DMS114 treated with DMSO at 0.1 percent for 48 hours (cell line): ENCODE measurements at regions not wholly inside any gene's neighbourhood (a gene's known extent, or its start where the extent isn't known, plus 50 kb on each side); places are given as distances from the start of the nearest gene placed in this dataset.

Experiments
- DNase-seq: peaks from one replicate; lab custom pipeline; 2025; ENCODE audit not compliant: unreplicated experiment; lab: John Stamatoyannopoulos, UW

GRCh38 chr10:88164471-88164870, 301.0 kb downstream of the PTEN start:
- DNase-seq: no peak

DNA sequence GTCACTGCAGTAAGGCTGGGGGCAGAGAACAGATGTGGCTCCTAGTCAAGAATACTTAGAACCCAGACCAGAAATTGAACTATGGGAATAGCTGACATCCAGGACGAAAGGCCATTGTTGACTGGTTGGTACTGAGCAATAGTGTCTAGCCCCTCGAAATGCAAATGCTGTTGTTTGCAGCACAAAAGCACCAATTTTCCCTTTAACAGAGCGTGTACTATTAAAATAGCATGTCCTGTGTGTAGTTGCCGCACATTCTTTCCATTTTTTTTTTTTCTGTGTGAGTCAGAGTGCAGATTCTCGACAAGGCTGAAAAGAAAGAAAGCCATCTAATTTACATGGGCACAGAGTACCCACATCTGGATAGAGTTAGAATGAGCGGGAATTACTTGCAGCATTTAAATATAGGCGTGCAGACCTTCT, 302.4 kb downstream of the PTEN start:
- DNase-seq: no peak

GRCh38 chr10:88168171-88169036, 305.0 kb downstream of the PTEN start:
- no peak for DNase-seq

- no peak for DNase-seq
These were observed 305.6 kb downstream of the PTEN start for GRCh38 chr10:88169037-88169319.

DNA sequence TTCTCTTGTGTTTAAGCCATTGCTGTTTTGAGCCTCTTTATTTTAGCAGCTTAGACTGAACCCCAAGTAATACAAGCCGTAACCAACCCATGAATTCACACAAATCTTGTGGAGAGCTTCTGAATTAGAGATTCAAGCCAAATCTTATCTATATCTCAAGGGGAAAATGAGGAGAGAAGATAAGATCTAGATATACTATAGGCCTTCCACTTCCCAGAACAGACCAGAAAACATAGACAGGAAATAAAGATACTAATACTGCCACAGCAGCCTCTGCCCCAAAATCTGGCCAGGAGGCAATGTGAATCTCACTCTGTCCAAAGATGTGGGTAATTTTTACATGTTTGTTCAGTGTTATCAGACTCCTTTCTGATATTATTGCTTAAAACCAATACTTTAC, 307.2 kb downstream of the PTEN start:
- no peak for DNase-seq

- DNase-seq: no peak
These were observed 308.7 kb downstream of the PTEN start for GRCh38 chr10:88172159-88172558.

DNA sequence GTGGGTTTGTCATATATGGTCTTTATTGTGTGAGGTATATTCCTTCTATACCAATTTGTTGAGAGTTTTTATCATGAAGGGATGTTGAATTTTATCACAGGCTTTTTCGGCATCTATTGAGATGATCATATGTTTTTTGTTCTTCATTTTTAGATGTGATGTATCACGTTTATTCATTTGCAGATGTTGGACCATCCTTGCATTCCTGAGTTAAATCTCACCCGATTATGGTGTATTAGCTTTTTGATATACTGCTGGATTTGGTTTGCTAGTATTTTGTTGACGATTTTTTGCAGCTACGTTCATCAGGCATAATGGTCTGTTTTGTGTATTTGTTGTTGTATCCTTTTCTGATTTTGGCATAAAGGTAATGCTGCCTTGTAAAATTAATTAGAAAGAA, 311.0 kb downstream of the PTEN start:
- no peak for DNase-seq

GRCh38 chr10:88178758-88179157, 315.3 kb downstream of the PTEN start:
- DNase-seq: no peak

GRCh38 chr10:88179831-88180230, 316.4 kb downstream of the PTEN start:
- DNase-seq: no peak

GRCh38 chr10:88181902-88182600, 318.6 kb downstream of the PTEN start:
- no peak for DNase-seq

GRCh38 chr10:88182601-88182930, 319.1 kb downstream of the PTEN start:
- DNase-seq: no peak

- no peak for DNase-seq
These were observed 321.3 kb downstream of the PTEN start for GRCh38 chr10:88184543-88185297.

DNA sequence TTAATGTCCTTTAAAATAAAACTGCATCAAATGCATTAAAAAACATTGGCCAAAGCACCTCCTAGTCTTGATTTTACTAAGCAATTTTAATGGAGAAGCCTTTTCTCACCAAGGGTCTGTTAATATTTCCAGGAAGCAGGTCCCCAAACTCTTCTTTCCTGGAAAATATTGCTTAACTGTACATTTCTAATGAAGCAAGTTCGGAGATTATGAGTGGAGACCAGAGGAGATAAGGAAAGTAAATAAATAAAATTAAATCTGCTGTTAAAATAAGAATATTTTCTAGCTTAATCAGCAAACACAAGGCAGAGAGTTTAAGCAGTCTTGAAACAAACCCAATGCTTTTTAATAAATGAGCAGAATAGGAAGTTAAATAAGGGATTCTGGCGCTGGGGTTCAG, 322.4 kb downstream of the PTEN start:
- DNase-seq: no peak

GRCh38 chr10:88186335-88186734, 322.9 kb downstream of the PTEN start:
- no peak for DNase-seq

DNA sequence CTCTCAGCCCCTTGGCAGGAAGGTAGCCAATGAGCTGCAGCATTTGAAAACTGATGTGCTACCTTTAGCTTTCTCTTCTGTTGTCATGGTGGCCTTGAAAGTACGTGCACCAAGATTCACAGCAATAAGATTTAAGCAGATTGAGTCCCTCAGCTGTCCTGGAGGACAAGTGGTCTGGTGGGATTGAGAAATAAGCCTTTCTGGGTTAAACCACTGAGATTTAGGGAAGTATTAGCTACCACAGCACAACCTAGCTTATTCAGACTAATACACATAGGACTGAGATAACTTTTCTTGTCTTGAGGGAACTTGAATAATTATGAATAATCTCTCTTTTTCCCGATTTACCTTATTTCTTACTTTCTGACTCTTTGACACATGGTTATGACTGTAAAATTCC, 324.0 kb downstream of the PTEN start:
- no peak for DNase-seq

- no peak for DNase-seq
These were observed 326.7 kb downstream of the PTEN start for GRCh38 chr10:88190123-88190522.

DNA sequence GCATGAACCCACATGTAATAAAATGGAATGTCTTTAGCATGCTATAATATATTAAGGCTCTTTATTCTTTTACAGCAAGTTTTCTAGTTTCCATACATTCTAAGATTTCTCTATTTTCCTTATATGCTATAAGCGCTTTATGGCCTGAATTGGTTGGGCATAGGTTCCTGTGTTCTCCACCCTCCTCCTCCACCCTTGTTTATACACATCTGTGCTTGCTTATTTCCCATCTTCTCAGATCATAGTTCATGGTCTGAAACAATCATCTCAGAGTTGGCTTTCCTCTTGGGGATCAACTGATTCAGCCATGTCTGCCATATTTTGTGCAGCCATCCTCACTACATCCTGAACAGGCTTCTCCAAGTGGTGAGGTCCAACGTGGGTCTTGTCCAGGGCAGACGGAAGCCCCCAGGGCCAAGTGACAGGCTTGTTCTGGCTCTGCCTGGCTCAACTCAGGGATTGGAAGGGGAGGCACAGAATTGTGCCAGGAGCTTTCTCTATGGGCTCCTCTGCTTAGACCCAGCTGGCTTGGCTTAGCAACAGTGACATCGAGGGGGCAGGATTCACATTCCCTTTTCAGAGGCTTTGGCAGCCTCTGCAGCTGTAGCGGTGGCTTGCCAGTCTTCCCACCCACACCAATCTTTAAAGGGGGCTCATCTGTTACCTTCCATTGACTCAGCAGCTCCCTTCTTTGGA, 327.3 kb downstream of the PTEN start:
- DNase-seq: no peak

GRCh38 chr10:88193018-88193417, 329.6 kb downstream of the PTEN start:
- DNase-seq: no peak

GRCh38 chr10:88194041-88194887, 330.8 kb downstream of the PTEN start:
- DNase-seq: no peak

DNA sequence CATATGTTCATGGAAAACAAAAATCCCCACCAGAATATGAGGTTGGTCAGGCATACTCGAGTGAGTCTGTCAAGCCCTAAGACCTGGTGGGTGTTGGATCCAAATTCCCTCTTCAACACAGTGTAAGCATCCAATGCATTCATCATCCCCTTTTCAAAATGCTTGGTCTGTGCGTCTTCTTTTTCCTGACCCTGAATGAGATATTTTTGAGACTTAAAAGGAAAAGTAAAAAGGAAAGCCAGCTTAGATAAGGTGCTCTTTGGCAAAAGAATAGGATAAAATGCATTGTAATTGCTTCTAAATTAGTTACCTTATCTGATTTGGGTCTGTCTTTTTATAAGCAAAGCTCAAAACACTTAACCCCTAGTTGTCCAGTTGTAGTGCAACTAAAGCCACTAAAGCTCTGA, 331.5 kb downstream of the PTEN start:
- no peak for DNase-seq

DNA sequence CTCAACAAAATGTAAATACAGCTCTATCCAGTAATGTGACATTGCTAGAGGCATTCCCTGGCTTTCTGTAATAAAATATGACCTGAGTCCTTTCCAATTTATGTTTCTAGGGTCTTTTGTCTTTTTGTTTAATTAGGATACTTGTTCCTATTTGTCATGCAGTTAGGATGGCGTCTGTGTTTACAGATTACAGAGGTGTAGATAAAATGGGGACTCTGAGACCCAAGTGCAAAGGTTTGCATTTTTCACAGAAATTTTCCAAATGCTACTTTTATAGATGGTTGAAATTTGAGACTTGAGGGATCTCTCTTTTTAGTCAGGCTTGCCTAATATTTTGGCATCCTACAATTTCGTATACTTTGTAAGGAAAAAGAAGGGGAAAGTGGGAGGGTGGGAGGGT, 332.4 kb downstream of the PTEN start:
- no peak for DNase-seq
